ENCODE measurements at regions not wholly inside any gene's neighbourhood (a gene's known extent, or its start where the extent isn't known, plus 50 kb on each side); places are given as distances from the start of the nearest gene placed in this dataset.

DNA sequence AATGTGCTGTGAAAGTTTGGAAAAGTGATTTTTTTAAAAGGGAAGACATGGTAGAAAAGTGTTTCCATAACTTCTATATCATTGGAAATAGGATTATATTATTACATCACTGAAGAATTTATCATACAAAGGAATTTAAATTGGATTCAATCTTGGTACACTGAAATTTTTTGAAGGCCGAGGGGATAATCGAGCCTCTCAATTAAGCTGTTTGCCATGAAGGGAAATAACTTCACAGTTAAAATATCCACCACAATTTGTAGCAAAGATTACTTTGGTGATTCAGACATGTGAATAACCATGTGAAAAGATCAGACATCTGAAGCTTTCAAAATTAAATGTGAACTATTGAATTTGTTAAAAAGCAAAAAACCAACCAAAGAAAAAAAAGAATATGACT is 215.3 kb downstream of the KLF5 start:
- Histone ChIP-seq H3K9me3 (no peaks in the 10 kb centered on the region), H3K36me3 (no peaks in the 10 kb centered on the region), H3K4me1 (no peaks in the 10 kb centered on the region), H3K27me3 (no peaks in the 10 kb centered on the region), H3K4me3 (no peak overlapping the region), H3K27ac (peak overlapping the region in 1 of 2 donors; percentile 14)
- no peak for DNase-seq (ENCODE audit: low spot score)
- TF ChIP-seq CTCF (IDR thresholded peaks at IDR 0.05): no peak

- no peaks in the 10 kb centered on the region for H3K27me3 ChIP-seq
- H3K4me3 ChIP-seq: no peak overlapping the region
- no peaks in the 10 kb centered on the region for H3K36me3 ChIP-seq
- DNase-seq (ENCODE audit: low spot score): no peak
- peak overlapping the region in 1 of 2 donors; percentile 14 for H3K27ac ChIP-seq
- no peak for TF ChIP-seq CTCF (IDR thresholded peaks at IDR 0.05)
- H3K9me3 ChIP-seq: no peaks in the 10 kb centered on the region
- no peaks in the 10 kb centered on the region for H3K4me1 ChIP-seq
Observed at GRCh38 chr13:73273745-73274144, 214.9 kb downstream of the KLF5 start.

GRCh38 chr13:73273276-73273675 is 214.5 kb downstream of the KLF5 start:
- Histone ChIP-seq H3K9me3 (no peaks in the 10 kb centered on the region), H3K27me3 (no peaks in the 10 kb centered on the region), H3K36me3 (no peaks in the 10 kb centered on the region), H3K4me3 (no peak overlapping the region), H3K4me1 (no peaks in the 10 kb centered on the region), H3K27ac (peak overlapping the region in 1 of 2 donors; percentile 14)
- TF ChIP-seq CTCF (IDR thresholded peaks at IDR 0.05): no peak
- DNase-seq (ENCODE audit: low spot score): no peak

DNA sequence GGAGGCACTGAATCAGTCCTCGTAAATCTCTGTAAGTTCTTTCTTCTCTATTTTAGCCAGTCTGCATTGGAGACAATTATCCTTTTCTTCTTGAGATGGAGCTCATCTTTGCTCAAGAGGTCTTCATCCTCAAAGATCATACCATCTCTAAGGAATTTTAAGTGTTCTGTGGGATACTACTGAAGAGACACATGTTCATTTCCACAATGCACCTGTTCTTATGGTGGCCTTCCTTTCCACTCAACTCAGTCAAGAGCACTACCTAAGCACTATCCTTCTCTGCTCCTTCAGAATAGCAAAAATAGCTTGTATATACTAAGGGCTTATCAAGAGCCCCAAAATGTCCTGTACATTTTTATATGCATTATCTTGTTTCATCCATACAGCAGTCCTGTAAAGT is 214.0 kb downstream of the KLF5 start:
- no peaks in the 10 kb centered on the region for H3K36me3 ChIP-seq
- no peaks in the 10 kb centered on the region for H3K4me1 ChIP-seq
- no peaks in the 10 kb centered on the region for H3K9me3 ChIP-seq
- TF ChIP-seq CTCF (IDR thresholded peaks at IDR 0.05): no peak
- no peak overlapping the region for H3K4me3 ChIP-seq
- no peak for DNase-seq (ENCODE audit: low spot score)
- no peaks in the 10 kb centered on the region for H3K27me3 ChIP-seq
- H3K27ac ChIP-seq: peak overlapping the region in 1 of 2 donors; percentile 14

- H3K27me3 ChIP-seq: no peaks in the 10 kb centered on the region
- no peaks in the 10 kb centered on the region for H3K9me3 ChIP-seq
- no peak for TF ChIP-seq CTCF (IDR thresholded peaks at IDR 0.05)
- no peaks in the 10 kb centered on the region for H3K4me1 ChIP-seq
- H3K4me3 ChIP-seq: no peak overlapping the region
- no peak for DNase-seq (ENCODE audit: low spot score)
- H3K27ac ChIP-seq: no peak overlapping the region
- no peaks in the 10 kb centered on the region for H3K36me3 ChIP-seq
Observed at GRCh38 chr13:73268306-73268705, 209.5 kb downstream of the KLF5 start.

- no peak overlapping the region for H3K27ac ChIP-seq
- no peaks in the 10 kb centered on the region for H3K9me3 ChIP-seq
- H3K4me3 ChIP-seq: no peak overlapping the region
- no peaks in the 10 kb centered on the region for H3K4me1 ChIP-seq
- DNase-seq (ENCODE audit: low spot score): no peak
- no peak for TF ChIP-seq CTCF (IDR thresholded peaks at IDR 0.05)
- no peaks in the 10 kb centered on the region for H3K36me3 ChIP-seq
- no peaks in the 10 kb centered on the region for H3K27me3 ChIP-seq
Observed at GRCh38 chr13:73266640-73267180, 207.9 kb downstream of the KLF5 start.

All from right atrium auricular region (tissue), 2 donors.